WTC11 (cell line): ENCODE measurements at regions not wholly inside any gene's neighbourhood (a gene's known extent, or its start where the extent isn't known, plus 50 kb on each side); places are given as distances from the start of the nearest gene placed in this dataset.

Experiments
- ETV6 ChIP-seq: sonication (generic); formaldehyde crosslinking; IDR thresholded peaks from 2 replicates; pipeline ENCODE4 v1.8.1; 2022; ENCODE audit warnings: mild to moderate bottlenecking, missing genetic modification reagents
- FOXP1 ChIP-seq: sonication (generic); formaldehyde crosslinking; IDR thresholded peaks from 2 replicates; pipeline ENCODE4 v1.8.0; 2022; ENCODE audit warnings: missing genetic modification reagents, mild to moderate bottlenecking, moderate library complexity, borderline replicate concordance
- GTF2I ChIP-seq: fragments of 250-450 bp; sonication (Bioruptor Pico); conservative IDR thresholded peaks from 2 replicates; pipeline ENCODE4 v1.4.0; 2021; ENCODE audit warnings: mild to moderate bottlenecking
- OVOL2 ChIP-seq: fragments of 250-450 bp; sonication (Bioruptor Pico); IDR thresholded peaks from 2 replicates; pipeline ENCODE4 v1.9.0; 2021; ENCODE audit warnings: mild to moderate bottlenecking, borderline replicate concordance
- TEAD1 ChIP-seq: sonication (generic); formaldehyde crosslinking; IDR thresholded peaks from 2 replicates; pipeline ENCODE4 v1.8.0; 2022; ENCODE audit warnings: mild to moderate bottlenecking, missing genetic modification reagents
- ZNF263 ChIP-seq: sonication (generic); formaldehyde crosslinking; IDR thresholded peaks from 2 replicates; pipeline ENCODE4 v1.8.1; 2022; ENCODE audit warnings: low read depth, mild to moderate bottlenecking, moderate library complexity, missing genetic modification reagents
- ZNF317 ChIP-seq: sonication (generic); formaldehyde crosslinking; IDR thresholded peaks from 2 replicates; pipeline ENCODE4 v1.8.1; 2023; ENCODE audit warnings: low read depth, mild to moderate bottlenecking, moderate library complexity, missing genetic modification reagents, borderline replicate concordance
- TF ChIP-seq, protein P1 (sequence below): fragments of 200-600 bp; IDR thresholded peaks from 2 replicates; pipeline ENCODE4 v1.8.0; 2022; ENCODE audit warnings: antibody characterized with exemption
- TF ChIP-seq, protein P2 (sequence below): sonication (generic); formaldehyde crosslinking; IDR thresholded peaks from 2 replicates; pipeline ENCODE4 v1.8.0; 2022; ENCODE audit warnings: mild to moderate bottlenecking, missing genetic modification reagents
- TF ChIP-seq, protein P3 (sequence below): fragments of 250-450 bp; sonication (Bioruptor Pico); IDR thresholded peaks from 2 replicates; pipeline ENCODE4 v1.9.0; 2021; ENCODE audit warnings: mild to moderate bottlenecking

GRCh38 chr18:41758534-41758933, 196.5 kb upstream of the PIK3C3 start:
- TF ChIP-seq ZNF263 (CRISPR knock-in tag), result no peak
- TF ChIP-seq GTF2I, result no peak
- TF ChIP-seq, protein P1, sequence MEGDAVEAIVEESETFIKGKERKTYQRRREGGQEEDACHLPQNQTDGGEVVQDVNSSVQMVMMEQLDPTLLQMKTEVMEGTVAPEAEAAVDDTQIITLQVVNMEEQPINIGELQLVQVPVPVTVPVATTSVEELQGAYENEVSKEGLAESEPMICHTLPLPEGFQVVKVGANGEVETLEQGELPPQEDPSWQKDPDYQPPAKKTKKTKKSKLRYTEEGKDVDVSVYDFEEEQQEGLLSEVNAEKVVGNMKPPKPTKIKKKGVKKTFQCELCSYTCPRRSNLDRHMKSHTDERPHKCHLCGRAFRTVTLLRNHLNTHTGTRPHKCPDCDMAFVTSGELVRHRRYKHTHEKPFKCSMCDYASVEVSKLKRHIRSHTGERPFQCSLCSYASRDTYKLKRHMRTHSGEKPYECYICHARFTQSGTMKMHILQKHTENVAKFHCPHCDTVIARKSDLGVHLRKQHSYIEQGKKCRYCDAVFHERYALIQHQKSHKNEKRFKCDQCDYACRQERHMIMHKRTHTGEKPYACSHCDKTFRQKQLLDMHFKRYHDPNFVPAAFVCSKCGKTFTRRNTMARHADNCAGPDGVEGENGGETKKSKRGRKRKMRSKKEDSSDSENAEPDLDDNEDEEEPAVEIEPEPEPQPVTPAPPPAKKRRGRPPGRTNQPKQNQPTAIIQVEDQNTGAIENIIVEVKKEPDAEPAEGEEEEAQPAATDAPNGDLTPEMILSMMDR, result no peak
- no peak for TF ChIP-seq TEAD1 (CRISPR knock-in tag)
- TF ChIP-seq OVOL2, result no peak
- TF ChIP-seq, protein P2, sequence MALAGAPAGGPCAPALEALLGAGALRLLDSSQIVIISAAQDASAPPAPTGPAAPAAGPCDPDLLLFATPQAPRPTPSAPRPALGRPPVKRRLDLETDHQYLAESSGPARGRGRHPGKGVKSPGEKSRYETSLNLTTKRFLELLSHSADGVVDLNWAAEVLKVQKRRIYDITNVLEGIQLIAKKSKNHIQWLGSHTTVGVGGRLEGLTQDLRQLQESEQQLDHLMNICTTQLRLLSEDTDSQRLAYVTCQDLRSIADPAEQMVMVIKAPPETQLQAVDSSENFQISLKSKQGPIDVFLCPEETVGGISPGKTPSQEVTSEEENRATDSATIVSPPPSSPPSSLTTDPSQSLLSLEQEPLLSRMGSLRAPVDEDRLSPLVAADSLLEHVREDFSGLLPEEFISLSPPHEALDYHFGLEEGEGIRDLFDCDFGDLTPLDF (CRISPR knock-in tag), result no peak
- no peak for TF ChIP-seq ZNF317 (CRISPR knock-in tag)
- no peak for TF ChIP-seq FOXP1 (CRISPR knock-in tag)
- TF ChIP-seq ETV6 (CRISPR knock-in tag), result no peak
- TF ChIP-seq, protein P3, sequence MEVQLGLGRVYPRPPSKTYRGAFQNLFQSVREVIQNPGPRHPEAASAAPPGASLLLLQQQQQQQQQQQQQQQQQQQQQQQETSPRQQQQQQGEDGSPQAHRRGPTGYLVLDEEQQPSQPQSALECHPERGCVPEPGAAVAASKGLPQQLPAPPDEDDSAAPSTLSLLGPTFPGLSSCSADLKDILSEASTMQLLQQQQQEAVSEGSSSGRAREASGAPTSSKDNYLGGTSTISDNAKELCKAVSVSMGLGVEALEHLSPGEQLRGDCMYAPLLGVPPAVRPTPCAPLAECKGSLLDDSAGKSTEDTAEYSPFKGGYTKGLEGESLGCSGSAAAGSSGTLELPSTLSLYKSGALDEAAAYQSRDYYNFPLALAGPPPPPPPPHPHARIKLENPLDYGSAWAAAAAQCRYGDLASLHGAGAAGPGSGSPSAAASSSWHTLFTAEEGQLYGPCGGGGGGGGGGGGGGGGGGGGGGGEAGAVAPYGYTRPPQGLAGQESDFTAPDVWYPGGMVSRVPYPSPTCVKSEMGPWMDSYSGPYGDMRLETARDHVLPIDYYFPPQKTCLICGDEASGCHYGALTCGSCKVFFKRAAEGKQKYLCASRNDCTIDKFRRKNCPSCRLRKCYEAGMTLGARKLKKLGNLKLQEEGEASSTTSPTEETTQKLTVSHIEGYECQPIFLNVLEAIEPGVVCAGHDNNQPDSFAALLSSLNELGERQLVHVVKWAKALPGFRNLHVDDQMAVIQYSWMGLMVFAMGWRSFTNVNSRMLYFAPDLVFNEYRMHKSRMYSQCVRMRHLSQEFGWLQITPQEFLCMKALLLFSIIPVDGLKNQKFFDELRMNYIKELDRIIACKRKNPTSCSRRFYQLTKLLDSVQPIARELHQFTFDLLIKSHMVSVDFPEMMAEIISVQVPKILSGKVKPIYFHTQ (CRISPR knock-in tag), result no peak
